K562 (cell line): ENCODE measurements at regions not wholly inside any gene's neighbourhood (a gene's known extent, or its start where the extent isn't known, plus 50 kb on each side); places are given as distances from the start of the nearest gene placed in this dataset.
A peak's percentile ranks its signal among the peaks of the same experiment; 100 is the strongest.
"Not testable (repeated sequence)": the region's sequence is repeated elsewhere in the genome, so short reads cannot be mapped to it uniquely, and the experiment has no call there.

Source experiments
- ATAC-seq: fragments of 200-7000 bp; cut with Tn5 transposase; 3 replicates; pipeline ENCODE4 v1.9.1; 2020; ENCODE audit warnings: moderate library complexity
- BruUV-seq: library from RNA; stranded (reverse); fragments of 400-500 nt; replicated peaks from 2 replicates; lab custom pipeline; 2021; lab: Mats Ljungman, UMichigan
- CTCF ChIA-PET: fragments of 300-600 bp; formaldehyde crosslinking; extraction: SDS; loops from one replicate; lab custom pipeline; 2021; ENCODE audit warnings: low intra/inter-chr PET ratio; lab: Yijun Ruan, JAX
- POLR2A ChIA-PET: fragments of 300-600, 350-650 bp; sonication (Branson Sonifier 250); formaldehyde crosslinking; extraction: SDS; loops from one replicate; lab custom pipeline; 2021; ENCODE audit warnings: antibody characterized with exemption, inconsistent platforms; lab: Yijun Ruan, JAX
- DNase-seq, 4 experiments: peaks; one replicate each; pipeline versions ENCODE4 v3.0.0 to v3.0.0-alpha.2; 2011 to 2018; ENCODE audit warnings: low spot score in 3 of 4, mixed read lengths in 3 of 4; ENCODE audit errors: extremely low read depth in 1 of 4
- FAIRE-seq: peaks from 2 replicates; lab custom pipeline; 2011; peaks lifted over from hg19 to GRCh38; lab: Jason Lieb, UNC
- H2AFZ ChIP-seq: 2 replicates; pipeline ENCODE4 v1.6.0; 2011; ENCODE audit warnings: low read depth, low read length, control low read depth, inconsistent platforms
- H3K27ac ChIP-seq: fragments of 200-600 bp; 3 replicates; pipeline ENCODE4 v1.8.0; 2011; ENCODE audit warnings: low read depth, mild to moderate bottlenecking, control low read depth, inconsistent platforms, low read length, moderate library complexity, mixed read lengths; ENCODE audit errors: extremely low read depth
- H3K27me3 ChIP-seq, 2 experiments: fragments of 300-600 bp in 1 of 2; 2 replicates in 1 of 2; 3 replicates in 1 of 2; pipeline versions ENCODE4 v1.6.0 to v1.8.0; 2011; ENCODE audit warnings: inconsistent platforms in 2 of 2, low read length in 2 of 2, mild to moderate bottlenecking in 1 of 2, mixed read lengths in 1 of 2, moderate library complexity in 1 of 2; ENCODE audit not compliant: control insufficient read depth in 2 of 2, insufficient read depth in 2 of 2
- H3K36me3 ChIP-seq: fragments of 300-600 bp; 3 replicates; pipeline ENCODE4 v1.8.0; 2011; ENCODE audit warnings: mild to moderate bottlenecking, low read length, inconsistent platforms; ENCODE audit not compliant: control insufficient read depth, insufficient read depth
- H3K4me1 ChIP-seq, 2 experiments: fragments of 200-600 bp in 1 of 2; replicated peaks in 1 of 2; 2 replicates in 1 of 2; 3 replicates in 1 of 2; pipeline versions ENCODE4 v1.5.1 to v1.8.0; 2011; ENCODE audit warnings: inconsistent platforms in 2 of 2, low read length in 2 of 2, mild to moderate bottlenecking in 1 of 2, mixed read lengths in 1 of 2, moderate library complexity in 1 of 2; ENCODE audit not compliant: control insufficient read depth in 2 of 2, insufficient read depth in 2 of 2
- H3K4me2 ChIP-seq: 2 replicates; pipeline ENCODE4 v1.6.1; 2011; ENCODE audit warnings: low read length, control low read depth, inconsistent platforms, mixed read lengths; ENCODE audit not compliant: insufficient read depth
- H3K4me3 ChIP-seq: fragments of 200-600 bp; sonication (generic), shearing (Covaris generic); 2 replicates; pipeline ENCODE4 v1.5.1; 2016; ENCODE audit warnings: control low read depth, inconsistent platforms
- H3K79me2 ChIP-seq: fragments of 200-600 bp; 3 replicates; pipeline ENCODE4 v1.8.0; 2011; ENCODE audit warnings: low read length, inconsistent platforms; ENCODE audit not compliant: control insufficient read depth, insufficient read depth
- H3K9ac ChIP-seq, 2 experiments: 2 replicates each; pipeline versions ENCODE4 v1.6.0 to v1.6.1; 2011; ENCODE audit warnings: low read depth in 2 of 2, low read length in 2 of 2, control low read depth in 1 of 2, inconsistent platforms in 1 of 2, mild to moderate bottlenecking in 1 of 2, mixed read lengths in 1 of 2; ENCODE audit not compliant: insufficient read depth in 1 of 2
- H3K9me1 ChIP-seq: one replicate; pipeline ENCODE4 v1.6.0; 2011; ENCODE audit warnings: inconsistent platforms, mild to moderate bottlenecking, low read length, moderate library complexity; ENCODE audit not compliant: control insufficient read depth, insufficient read depth
- H3K9me3 ChIP-seq: replicated peaks from 2 replicates; pipeline ENCODE4 v1.5.1; 2011; ENCODE audit warnings: low read depth, low read length, inconsistent platforms; ENCODE audit not compliant: control insufficient read depth, insufficient read depth
- H4K20me1 ChIP-seq: replicated peaks from 2 replicates; pipeline ENCODE4 v1.6.1; 2011; ENCODE audit warnings: low read length, inconsistent platforms, mixed read lengths; ENCODE audit not compliant: control insufficient read depth, insufficient read depth
- CBFA2T3 ChIP-seq: fragments of 450-650 bp; IDR thresholded peaks from 2 replicates; pipeline ENCODE4 v1.6.1; 2017
- JUNB ChIP-seq: fragments of 450-650 bp; formaldehyde crosslinking; conservative IDR thresholded peaks from 2 replicates; pipeline ENCODE4 v1.4.0; 2020; ENCODE audit warnings: mild to moderate bottlenecking
- KDM1A ChIP-seq, 2 experiments: fragments of 450-650 bp; IDR thresholded peaks; 2 replicates each; pipeline ENCODE4 v1.6.1; 2016; ENCODE audit warnings: mild to moderate bottlenecking in 2 of 2
- NR2F6 ChIP-seq: fragments of 450-650 bp; formaldehyde crosslinking; IDR thresholded peaks from 2 replicates; pipeline ENCODE4 v1.4.0; 2020; ENCODE audit warnings: mild to moderate bottlenecking
- RUNX1 ChIP-seq: sonication (generic); IDR thresholded peaks from 2 replicates; pipeline ENCODE4 v1.6.1; 2016; ENCODE audit warnings: antibody characterized with exemption, low read depth
- TBL1XR1 ChIP-seq, 2 experiments: IDR thresholded peaks; 2 replicates each; pipeline ENCODE4 v1.6.1; 2012; ENCODE audit warnings: improper control_type of control experiment in 2 of 2, low read length in 2 of 2, mild to moderate bottlenecking in 1 of 2
- TSC22D4 ChIP-seq: fragments of 450-650 bp; IDR thresholded peaks from 2 replicates; pipeline ENCODE4 v1.6.1; 2016; ENCODE audit warnings: missing genetic modification characterization, missing biosample characterization, control low read depth
- ZBTB1 ChIP-seq: sonication (generic); formaldehyde crosslinking; IDR thresholded peaks from 2 replicates; pipeline ENCODE4 v1.8.1; 2023; ENCODE audit warnings: missing genetic modification reagents, low read depth, mild to moderate bottlenecking, borderline replicate concordance
- WGBS: fragments of 100-300 bp; shearing (Covaris generic); methylation state at CpG from one replicate; pipeline ENCODE4 v1.1.6; 2016; ENCODE audit warnings: low coverage, mixed read lengths; ENCODE audit not compliant: insufficient coverage; ENCODE audit errors: missing lambda C conversion rate; 5-methylcytosine and 5-hydroxymethylcytosine counted together
- in situ Hi-C: fragments of 300-500 bp; cut with MboI; formaldehyde crosslinking; loops from 4 replicates; pipeline ENCODE4 v1.15.0; 2018; ENCODE audit warnings: inconsistent platforms, mixed read lengths
- intact Hi-C: fragments of 100-400 bp; cut with micrococcal nuclease; formaldehyde crosslinking; loops from 2 replicates; pipeline ENCODE4 v1.14.2; 2022

GRCh38 chr3:180786227-180786626, 106.9 kb upstream of the CCDC39 start:
- POLR2A ChIA-PET, H2AFZ ChIP-seq, H3K79me2 ChIP-seq, BruUV-seq, in situ Hi-C loops, H3K4me1 ChIP-seq, H3K27ac ChIP-seq, H3K4me2 ChIP-seq, H3K27me3 ChIP-seq, H4K20me1 ChIP-seq, DNase-seq, H3K9me3 ChIP-seq, intact Hi-C loops, CTCF ChIA-PET, ATAC-seq, H3K4me3 ChIP-seq, H3K9ac ChIP-seq, H3K9me1 ChIP-seq, H3K36me3 ChIP-seq, FAIRE-seq: not testable (repeated sequence)
- 11% methylated on average over 3 of the region's 3 CpGs for WGBS
- 0 out of 2 replicates have a peak, but pooled peaks have one; percentile 3 for TF ChIP-seq CBFA2T3
- peak; percentile 41 to 55; a peak in 2 of 4 replicates for TF ChIP-seq KDM1A (IDR thresholded peaks at IDR 0.05)

GRCh38 chr3:180789774-180790173, 110.5 kb upstream of the CCDC39 start:
- ChIA-PET CTCF (no interaction called here), POLR2A (no interaction called here)
- Histone ChIP-seq H3K9me1 (no peaks in the 10 kb centered on the region), H3K9ac (no peak overlapping the region), H3K4me1 (no peaks in the 10 kb centered on the region), H3K27me3 (no peaks in the 10 kb centered on the region), H3K4me3 (no peak overlapping the region), H3K4me2 (no peak overlapping the region), H3K79me2 (no peaks in the 10 kb centered on the region), H3K27ac (no peak overlapping the region), H4K20me1 (no peaks in the 10 kb centered on the region), H3K9me3 (no peaks in the 10 kb centered on the region), H2AFZ (no peak overlapping the region), H3K36me3 (no peaks in the 10 kb centered on the region)
- no peak for FAIRE-seq
- TF ChIP-seq TSC22D4, result no peak
- TF ChIP-seq ZBTB1, result no peak
- no peak for TF ChIP-seq TBL1XR1 (IDR thresholded peaks at IDR 0.05; ENCODE audit: low read length in 2 of 2)
- TF ChIP-seq RUNX1, result no peak
- no peak for TF ChIP-seq JUNB
- TF ChIP-seq NR2F6 (CRISPR knock-in tag), result no peak
- 0% methylated on average over 1 of the region's 2 CpGs for WGBS
- no peak for ATAC-seq
- intact Hi-C loops (no loop called here), in situ Hi-C loops (no loop called here)
- no peak for DNase-seq
- BruUV-seq, result no TSS peak
